ENCODE measurements at regions not wholly inside any gene's neighbourhood (a gene's known extent, or its start where the extent isn't known, plus 50 kb on each side); places are given as distances from the start of the nearest gene placed in this dataset.

- H4K20me1 ChIP-seq (ENCODE audit: insufficient read depth) = no peaks in the 10 kb centered on the region
- H3K4me3 ChIP-seq (ENCODE audit: low read length) = no peak overlapping the region
- no peak overlapping the region for H3K27ac ChIP-seq (ENCODE audit: low read length)
- TF ChIP-seq SMC3 (conservative IDR thresholded peaks at IDR 0.05; ENCODE audit: poor library complexity) = no peak
- no peak for TF ChIP-seq EP300 (conservative IDR thresholded peaks at IDR 0.05; ENCODE audit: poor library complexity, severe bottlenecking)
- TF ChIP-seq POLR2AphosphoS5 (IDR thresholded peaks at IDR 0.05) = no peak
- no peak for TF ChIP-seq CTCF (IDR thresholded peaks at IDR 0.05; ENCODE audit: poor library complexity, severe bottlenecking)
- no peak for TF ChIP-seq RAD21 (conservative IDR thresholded peaks at IDR 0.05)
- no peak for TF ChIP-seq TAF1 (IDR thresholded peaks at IDR 0.05; ENCODE audit: low read depth)
- TF ChIP-seq REST (IDR thresholded peaks at IDR 0.05; ENCODE audit: borderline replicate concordance) = no peak
- TF ChIP-seq MXI1 (conservative IDR thresholded peaks at IDR 0.05; ENCODE audit: poor library complexity, severe bottlenecking) = no peak
- no peak for TF ChIP-seq EZH2 (IDR thresholded peaks at IDR 0.05; ENCODE audit: borderline replicate concordance, insufficient read depth, low read length, poor library complexity, severe bottlenecking)
- H3K9ac ChIP-seq (ENCODE audit: low read length) = no peak overlapping the region
- no peaks in the 10 kb centered on the region for H3K79me2 ChIP-seq (replicated peaks; ENCODE audit: insufficient read depth, low read length)
- no peaks in the 10 kb centered on the region for H3K36me3 ChIP-seq (ENCODE audit: insufficient read depth, low read length)
- no peaks in the 10 kb centered on the region for H3F3A ChIP-seq (ENCODE audit: insufficient read depth, low read length, poor library complexity, severe bottlenecking)
- H3K4me2 ChIP-seq (ENCODE audit: low read length) = no peak overlapping the region
- H3K9me2 ChIP-seq (ENCODE audit: insufficient read depth, low read length) = no peaks in the 10 kb centered on the region
- H2AFZ ChIP-seq (ENCODE audit: low read depth, low read length) = no peak overlapping the region
- H3K27me3 ChIP-seq (ENCODE audit: insufficient read depth, low read depth, low read length) = no peaks in the 10 kb centered on the region
- H3K9me3 ChIP-seq (ENCODE audit: low read length) = no peaks in the 10 kb centered on the region
Observed at GRCh38 chr3:35524856-35525255, 114.5 kb upstream of the ARPP21 start.

GRCh38 chr3:35528728-35529127 is 110.6 kb upstream of the ARPP21 start:
- H2AFZ ChIP-seq (ENCODE audit: low read depth, low read length) = no peak overlapping the region
- no peaks in the 10 kb centered on the region for H3K27me3 ChIP-seq (ENCODE audit: insufficient read depth, low read depth, low read length)
- H3K9ac ChIP-seq (ENCODE audit: low read length) = no peak overlapping the region
- H3K27ac ChIP-seq (ENCODE audit: low read length) = no peak overlapping the region
- H3K9me2 ChIP-seq (ENCODE audit: insufficient read depth, low read length) = no peaks in the 10 kb centered on the region
- no peaks in the 10 kb centered on the region for H3K36me3 ChIP-seq (ENCODE audit: insufficient read depth, low read length)
- H3K79me2 ChIP-seq (replicated peaks; ENCODE audit: insufficient read depth, low read length) = no peaks in the 10 kb centered on the region
- TF ChIP-seq RAD21 (conservative IDR thresholded peaks at IDR 0.05) (no peak), EP300 (conservative IDR thresholded peaks at IDR 0.05; ENCODE audit: poor library complexity, severe bottlenecking) (no peak), EZH2 (IDR thresholded peaks at IDR 0.05; ENCODE audit: borderline replicate concordance, insufficient read depth, low read length, poor library complexity, severe bottlenecking) (no peak), REST (IDR thresholded peaks at IDR 0.05; ENCODE audit: borderline replicate concordance) (no peak), POLR2AphosphoS5 (IDR thresholded peaks at IDR 0.05) (no peak), SMC3 (conservative IDR thresholded peaks at IDR 0.05; ENCODE audit: poor library complexity) (no peak), TAF1 (IDR thresholded peaks at IDR 0.05; ENCODE audit: low read depth) (no peak), MXI1 (conservative IDR thresholded peaks at IDR 0.05; ENCODE audit: poor library complexity, severe bottlenecking) (no peak), CTCF (IDR thresholded peaks at IDR 0.05; ENCODE audit: poor library complexity, severe bottlenecking) (no peak)
- H3K9me3 ChIP-seq (ENCODE audit: low read length) = no peaks in the 10 kb centered on the region
- H3F3A ChIP-seq (ENCODE audit: insufficient read depth, low read length, poor library complexity, severe bottlenecking) = no peaks in the 10 kb centered on the region
- no peaks in the 10 kb centered on the region for H4K20me1 ChIP-seq (ENCODE audit: insufficient read depth)
- H3K4me2 ChIP-seq (ENCODE audit: low read length) = no peak overlapping the region
- no peak overlapping the region for H3K4me3 ChIP-seq (ENCODE audit: low read length)

All from neural cell (in vitro differentiated cells).